ENCODE measurements at regions not wholly inside any gene's neighbourhood (a gene's known extent, or its start where the extent isn't known, plus 50 kb on each side); places are given as distances from the start of the nearest gene placed in this dataset.

- no peak for TF ChIP-seq ZFP30 (CRISPR knock-in tag; IDR thresholded peaks at IDR 0.05)
- no peak for TF ChIP-seq ARNTL (CRISPR knock-in tag; IDR thresholded peaks at IDR 0.05; ENCODE audit: borderline replicate concordance, low read depth)
- TF ChIP-seq PATZ1 (CRISPR knock-in tag; IDR thresholded peaks at IDR 0.05; ENCODE audit: borderline replicate concordance), result no peak
- no peak for TF ChIP-seq CSRNP3 (CRISPR knock-in tag; IDR thresholded peaks at IDR 0.05)
- no peak for TF ChIP-seq ZFP3 (CRISPR knock-in tag; IDR thresholded peaks at IDR 0.05)
- no peak for TF ChIP-seq BACH2 (CRISPR knock-in tag; IDR thresholded peaks at IDR 0.05; ENCODE audit: borderline replicate concordance)
- TF ChIP-seq RARB (CRISPR knock-in tag; IDR thresholded peaks at IDR 0.05), result no peak
- no peak for TF ChIP-seq GLIS3 (CRISPR knock-in tag; IDR thresholded peaks at IDR 0.05)
- no peak for TF ChIP-seq PPARA (CRISPR knock-in tag; IDR thresholded peaks at IDR 0.05; ENCODE audit: borderline replicate concordance)
- no peak for TF ChIP-seq TOX (CRISPR knock-in tag; IDR thresholded peaks at IDR 0.05; ENCODE audit: borderline replicate concordance)
- no peak for TF ChIP-seq ZNF8 (CRISPR knock-in tag; IDR thresholded peaks at IDR 0.05)
- no peak for TF ChIP-seq CREB5 (CRISPR knock-in tag; IDR thresholded peaks at IDR 0.05; ENCODE audit: low read depth)
- TF ChIP-seq ZNF70 (CRISPR knock-in tag; IDR thresholded peaks at IDR 0.05), result no peak
Observed at GRCh38 chr15:94576889-94577533, 345.6 kb downstream of the MCTP2 start.

Measured in SK-N-SH treated with all-trans-retinoic acid at 6 μM for 48 hours (cell line).